HepG2 (cell line): ENCODE measurements at regions not wholly inside any gene's neighbourhood (a gene's known extent, or its start where the extent isn't known, plus 50 kb on each side); places are given as distances from the start of the nearest gene placed in this dataset.

ENCODE experiments used
- ATAC-seq: fragments of 200-7000 bp; cut with Tn5 transposase; 3 replicates; pipeline ENCODE4 v1.9.1; 2020; ENCODE audit warnings: mild to moderate bottlenecking, moderate library complexity
- BruUV-seq: library from RNA; stranded (reverse); fragments of 400-500 nt; replicated peaks from 2 replicates; lab custom pipeline; 2021; lab: Mats Ljungman, UMichigan
- CTCF ChIA-PET: fragments of 300-600 bp; formaldehyde crosslinking; extraction: SDS; loops from one replicate; lab custom pipeline; 2021; ENCODE audit warnings: low total read pairs, inconsistent platforms, low intra/inter-chr PET ratio; lab: Yijun Ruan, JAX
- POLR2A ChIA-PET: fragments of 350-600 bp; sonication (Branson Sonifier 250); formaldehyde crosslinking; loops from one replicate; lab custom pipeline; 2020; ENCODE audit warnings: antibody characterized with exemption, inconsistent platforms; lab: Yijun Ruan, JAX
- DNase-seq: peaks from one replicate; pipeline ENCODE4 v3.0.0-alpha.2; 2015; ENCODE audit warnings: low spot score
- FAIRE-seq: peaks from 3 replicates; lab custom pipeline; 2011; peaks lifted over from hg19 to GRCh38; lab: Jason Lieb, UNC
- H2AFZ ChIP-seq: one replicate; pipeline ENCODE4 v1.6.1; 2011; ENCODE audit warnings: low read length, inconsistent platforms
- H3K27ac ChIP-seq: fragments of 300-600 bp; 3 replicates; pipeline ENCODE4 v1.8.0; 2011; ENCODE audit warnings: mixed run types, mild to moderate bottlenecking, mixed read lengths, low read length, inconsistent platforms; ENCODE audit not compliant: insufficient read depth; ENCODE audit errors: extremely low read length
- H3K27me3 ChIP-seq, 2 experiments: fragments of 200-600 bp in 1 of 2; 2 replicates in 1 of 2; 3 replicates in 1 of 2; pipeline versions ENCODE4 v1.6.0 to v1.8.0; 2011; ENCODE audit warnings: low read length in 2 of 2, mild to moderate bottlenecking in 2 of 2, moderate library complexity in 2 of 2, inconsistent platforms in 1 of 2; ENCODE audit not compliant: insufficient read depth in 2 of 2, control insufficient read depth in 1 of 2
- H3K36me3 ChIP-seq, 2 experiments: fragments of 200-600 bp in 1 of 2; replicated peaks in 1 of 2; 2 replicates in 1 of 2; 3 replicates in 1 of 2; pipeline versions ENCODE4 v1.5.1 to v1.8.0; 2011; ENCODE audit warnings: low read length in 2 of 2, inconsistent platforms in 1 of 2; ENCODE audit not compliant: insufficient read depth in 2 of 2, control insufficient read depth in 1 of 2
- H3K4me1 ChIP-seq: 2 replicates; pipeline ENCODE4 v1.5.1; 2012; ENCODE audit warnings: low read length, inconsistent platforms; ENCODE audit not compliant: insufficient read depth
- H3K4me2 ChIP-seq: 2 replicates; pipeline ENCODE4 v1.6.0; 2011; ENCODE audit warnings: low read depth, low read length, inconsistent platforms
- H3K4me3 ChIP-seq, 3 experiments: fragments of 200-600 bp in 1 of 3; sonication (generic), shearing (Covaris generic) in 1 of 3; replicated peaks in 1 of 3; 2 replicates each; pipeline ENCODE4 v1.5.1; 2011 to 2016; ENCODE audit warnings: low read length in 3 of 3, inconsistent platforms in 2 of 3, low read depth in 2 of 3, mild to moderate bottlenecking in 2 of 3, control low read depth in 1 of 3, mixed read lengths in 1 of 3; ENCODE audit not compliant: insufficient read depth in 1 of 3
- H3K79me2 ChIP-seq: one replicate; pipeline ENCODE4 v1.6.1; 2011; ENCODE audit warnings: low read length, inconsistent platforms; ENCODE audit not compliant: insufficient read depth
- H3K9ac ChIP-seq: 2 replicates; pipeline ENCODE4 v1.6.0; 2011; ENCODE audit warnings: mild to moderate bottlenecking, low read depth, low read length, inconsistent platforms; ENCODE audit not compliant: insufficient read depth
- H3K9me3 ChIP-seq: 2 replicates; pipeline ENCODE4 v1.5.1; 2012; ENCODE audit warnings: mild to moderate bottlenecking, low read length
- H4K20me1 ChIP-seq: 2 replicates; pipeline ENCODE4 v1.6.0; 2011; ENCODE audit warnings: inconsistent platforms, mild to moderate bottlenecking, low read length, moderate library complexity; ENCODE audit not compliant: insufficient read depth
- CBX5 ChIP-seq: sonication (generic); formaldehyde crosslinking; IDR thresholded peaks from 2 replicates; pipeline ENCODE4 v1.4.0; 2020; ENCODE audit warnings: missing genetic modification reagents, borderline replicate concordance
- ERF ChIP-seq: IDR thresholded peaks from 2 replicates; pipeline ENCODE4 v1.6.1; 2018; ENCODE audit warnings: missing biosample characterization, missing genetic modification reagents
- NRL ChIP-seq: sonication (generic); formaldehyde crosslinking; IDR thresholded peaks from 2 replicates; pipeline ENCODE4 v1.5.0; 2020; ENCODE audit warnings: missing genetic modification reagents, mild to moderate bottlenecking, moderate library complexity, borderline replicate concordance
- SATB2 ChIP-seq: sonication (generic); formaldehyde crosslinking; IDR thresholded peaks from 2 replicates; pipeline ENCODE4 v1.5.0; 2020; ENCODE audit warnings: missing genetic modification reagents
- SNAPC2 ChIP-seq: sonication (generic); formaldehyde crosslinking; IDR thresholded peaks from 2 replicates; pipeline ENCODE4 v1.8.1; 2022; ENCODE audit warnings: mild to moderate bottlenecking, missing genetic modification reagents
- SOX5 ChIP-seq: IDR thresholded peaks from 2 replicates; pipeline ENCODE4 v1.6.1; 2016; ENCODE audit warnings: borderline replicate concordance
- ZNF12 ChIP-seq: sonication (generic); formaldehyde crosslinking; IDR thresholded peaks from 2 replicates; pipeline ENCODE4 v1.5.0; 2020; ENCODE audit warnings: missing genetic modification reagents
- ZNF549 ChIP-seq: sonication (generic); formaldehyde crosslinking; IDR thresholded peaks from 2 replicates; pipeline ENCODE4 v1.5.0; 2020; ENCODE audit warnings: missing genetic modification reagents
- WGBS: methylation state at CpG from one replicate; pipeline ENCODE4 v1.1.6; 2017; ENCODE audit warnings: low lambda C conversion rate; 5-methylcytosine and 5-hydroxymethylcytosine counted together
- in situ Hi-C: cut with HindIII; loops from 2 replicates; pipeline ENCODE4 v1.10.0; 2017; ENCODE audit warnings: low pct_unique_long_range_greater_than_20kb; ENCODE audit not compliant: extremely low pct_ligation_motif_present
- intact Hi-C: fragments of 100-400 bp; cut with micrococcal nuclease; formaldehyde crosslinking; loops from one replicate; pipeline ENCODE4 v1.10.0; 2022; ENCODE audit not compliant: unreplicated experiment
- small RNA-seq, 3 experiments: library from RNA; depleted of rRNA; stranded (forward); fragments of <200 nt; gene quantifications; one replicate each; pipeline ENCODE3, GENCODE V24; 2012; ENCODE audit warnings: low read depth in 2 of 3, low replicate concordance in 1 of 3; ENCODE audit not compliant: insufficient read length in 3 of 3, insufficient read depth in 2 of 3
- TF ChIP-seq, protein P1 (sequence below): sonication (generic); formaldehyde crosslinking; IDR thresholded peaks from 2 replicates; pipeline ENCODE4 v1.5.0; 2020; ENCODE audit warnings: missing genetic modification reagents

DNA sequence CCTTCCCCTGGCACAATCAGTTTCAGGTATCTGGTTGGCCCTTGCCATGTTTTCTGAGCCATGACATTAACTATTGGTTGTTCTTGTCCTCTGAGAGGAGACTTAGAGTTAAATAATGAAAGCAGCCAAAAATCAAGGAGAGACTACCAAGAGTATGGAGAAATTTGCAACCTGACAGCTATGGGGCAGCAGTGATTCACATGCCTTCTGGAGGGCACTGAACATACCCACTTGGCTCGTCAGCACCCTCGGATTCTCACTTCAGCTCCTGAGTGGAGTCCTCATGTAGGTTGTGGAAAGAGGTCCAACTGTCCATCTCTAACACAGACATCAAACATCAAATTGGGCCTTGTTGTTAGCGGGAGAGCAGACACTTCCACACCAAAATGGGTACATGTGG is 265.6 kb downstream of the EBLN2 start:
- Histone ChIP-seq H2AFZ (no peak overlapping the region), H4K20me1 (no peaks in the 10 kb centered on the region), H3K4me1 (no peaks in the 10 kb centered on the region), H3K9me3 (no peaks in the 10 kb centered on the region), H3K27ac (no peak overlapping the region), H3K79me2 (no peaks in the 10 kb centered on the region), H3K27me3 (no peaks in the 10 kb centered on the region; a peak in 1 of 5 replicates), H3K9ac (no peak overlapping the region), H3K4me3 (no peak overlapping the region), H3K4me2 (no peak overlapping the region), H3K36me3 (no peaks in the 10 kb centered on the region)
- ATAC-seq = no peak
- ChIA-PET CTCF (no interaction called here), POLR2A (no interaction called here)
- TF ChIP-seq SNAPC2 (CRISPR knock-in tag) (no peak), SATB2 (CRISPR knock-in tag) (no peak), ZNF549 (CRISPR knock-in tag) (no peak), ERF (no peak), NRL (CRISPR knock-in tag) (no peak), CBX5 (CRISPR knock-in tag) (no peak), ZNF12 (CRISPR knock-in tag) (no peak), SOX5 (CRISPR knock-in tag) (no peak)
- TF ChIP-seq, protein P1, sequence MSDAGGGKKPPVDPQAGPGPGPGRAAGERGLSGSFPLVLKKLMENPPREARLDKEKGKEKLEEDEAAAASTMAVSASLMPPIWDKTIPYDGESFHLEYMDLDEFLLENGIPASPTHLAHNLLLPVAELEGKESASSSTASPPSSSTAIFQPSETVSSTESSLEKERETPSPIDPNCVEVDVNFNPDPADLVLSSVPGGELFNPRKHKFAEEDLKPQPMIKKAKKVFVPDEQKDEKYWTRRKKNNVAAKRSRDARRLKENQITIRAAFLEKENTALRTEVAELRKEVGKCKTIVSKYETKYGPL = no peak
- DNase-seq = no peak
- no peak for FAIRE-seq
- in situ Hi-C loops (no loop called here), intact Hi-C loops (no loop called here)
- 9% methylated on average over 3 of the region's 3 CpGs for WGBS
- no TSS peak for BruUV-seq

Small RNA genes in the stretch of these regions (small RNA-seq; reads per million reads assigned to genes)
- gene RNU6-1270P = 0 reads per million in 3 experiments
